ENCODE measurements at regions not wholly inside any gene's neighbourhood (a gene's known extent, or its start where the extent isn't known, plus 50 kb on each side); places are given as distances from the start of the nearest gene placed in this dataset.

DNA sequence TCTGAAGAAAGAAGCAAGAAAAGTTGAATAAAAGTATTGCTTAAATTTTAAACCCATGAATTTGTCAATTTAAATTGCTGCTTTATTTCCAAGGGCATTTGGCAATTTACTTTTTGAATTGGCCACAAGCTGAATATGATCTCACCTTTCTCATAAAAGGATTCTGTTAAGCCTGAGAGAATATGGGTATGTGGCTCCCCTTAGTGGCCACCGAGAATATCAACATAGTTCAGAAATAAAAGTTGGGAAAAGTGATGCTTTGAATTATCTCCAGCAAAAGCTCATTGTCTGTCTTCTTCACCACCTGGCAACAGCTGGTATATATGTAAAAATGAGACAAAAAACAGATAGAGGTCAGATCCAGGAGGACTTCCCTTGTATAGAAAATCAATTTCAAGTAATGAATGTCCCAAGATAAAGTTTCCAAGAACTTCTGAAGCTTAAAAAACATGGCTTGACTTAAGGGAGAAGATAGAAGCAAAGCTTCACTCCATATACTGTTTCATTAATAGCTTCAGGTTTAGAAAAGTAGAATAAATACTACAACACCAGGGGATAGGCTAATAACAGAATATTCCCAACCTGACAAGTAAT is 290.7 kb upstream of the FAM241A start:
- Histone ChIP-seq H3K9me2 (replicated peaks; ENCODE audit: insufficient read depth, low read length) (no peaks in the 10 kb centered on the region), H4K20me1 (ENCODE audit: insufficient read depth, low read depth, low read length) (no peaks in the 10 kb centered on the region), H3K9me3 (ENCODE audit: low read length) (no peaks in the 10 kb centered on the region), H3K4me1 (ENCODE audit: low read length) (no peaks in the 10 kb centered on the region), H2AFZ (ENCODE audit: low read length) (no peak overlapping the region), H3K4me3 (ENCODE audit: low read length) (no peak overlapping the region), H3K4me2 (ENCODE audit: low read depth, low read length, poor library complexity, severe bottlenecking) (no peak overlapping the region), H3K27ac (ENCODE audit: low read length) (no peak overlapping the region), H3K36me3 (ENCODE audit: insufficient read depth, low read length) (no peaks in the 10 kb centered on the region), H3K27me3 (ENCODE audit: low read length) (no peaks in the 10 kb centered on the region), H3K9ac (ENCODE audit: low read length) (no peak overlapping the region), H3K79me2 (ENCODE audit: low read length) (no peaks in the 10 kb centered on the region)
- peak; percentile 59 for DNase-seq

DNA sequence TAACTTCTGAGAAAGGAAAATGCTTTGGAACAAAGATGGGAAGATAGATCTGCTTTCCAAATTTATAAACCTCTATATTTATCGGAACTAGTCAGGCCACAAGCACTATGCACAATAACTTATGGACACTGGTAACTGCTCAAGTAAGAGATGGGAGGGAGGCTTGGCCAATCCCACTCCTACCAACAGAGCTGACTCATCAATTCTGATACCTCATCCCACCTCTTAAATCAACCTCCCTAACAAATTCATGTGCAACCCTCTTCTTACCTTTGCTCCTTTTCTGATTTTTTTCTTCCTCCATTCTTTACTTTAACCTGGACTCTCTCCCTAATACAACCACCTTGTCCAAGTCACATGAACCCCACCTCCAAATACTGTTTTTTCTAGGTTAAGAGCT is 289.9 kb upstream of the FAM241A start:
- H3K36me3 ChIP-seq (ENCODE audit: insufficient read depth, low read length), result no peaks in the 10 kb centered on the region
- DNase-seq, result no peak
- H2AFZ ChIP-seq (ENCODE audit: low read length), result no peak overlapping the region
- H4K20me1 ChIP-seq (ENCODE audit: insufficient read depth, low read depth, low read length), result no peaks in the 10 kb centered on the region
- H3K79me2 ChIP-seq (ENCODE audit: low read length), result no peaks in the 10 kb centered on the region
- no peak overlapping the region for H3K9ac ChIP-seq (ENCODE audit: low read length)
- H3K4me2 ChIP-seq (ENCODE audit: low read depth, low read length, poor library complexity, severe bottlenecking), result no peak overlapping the region
- no peaks in the 10 kb centered on the region for H3K9me3 ChIP-seq (ENCODE audit: low read length)
- no peaks in the 10 kb centered on the region for H3K27me3 ChIP-seq (ENCODE audit: low read length)
- H3K9me2 ChIP-seq (replicated peaks; ENCODE audit: insufficient read depth, low read length), result no peaks in the 10 kb centered on the region
- no peak overlapping the region for H3K4me3 ChIP-seq (ENCODE audit: low read length)
- no peaks in the 10 kb centered on the region for H3K4me1 ChIP-seq (ENCODE audit: low read length)
- no peak overlapping the region for H3K27ac ChIP-seq (ENCODE audit: low read length)

DNA sequence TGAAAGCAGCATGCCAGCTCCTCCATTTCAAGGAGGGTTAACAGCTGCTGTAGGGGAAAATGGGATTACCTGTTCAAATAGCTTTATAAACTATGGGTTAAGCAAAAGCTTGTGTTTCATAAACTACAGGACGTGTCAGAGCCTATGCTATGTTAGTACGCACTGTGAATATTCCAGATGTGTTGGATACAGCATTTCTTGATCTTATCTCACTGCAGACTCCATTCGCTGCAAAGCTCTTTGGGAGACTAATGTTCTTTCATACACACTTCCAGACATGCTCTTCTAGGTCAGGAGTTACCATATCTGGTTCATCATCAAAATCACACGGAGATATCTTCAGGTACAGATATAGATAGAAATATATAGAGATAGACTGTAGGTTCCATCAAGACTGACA is 281.2 kb upstream of the FAM241A start:
- Histone ChIP-seq H3K4me2 (ENCODE audit: low read depth, low read length, poor library complexity, severe bottlenecking) (no peak overlapping the region), H3K9me3 (ENCODE audit: low read length) (no peaks in the 10 kb centered on the region), H4K20me1 (ENCODE audit: insufficient read depth, low read depth, low read length) (no peaks in the 10 kb centered on the region), H3K9ac (ENCODE audit: low read length) (no peak overlapping the region), H3K4me1 (ENCODE audit: low read length) (no peaks in the 10 kb centered on the region), H3K9me2 (replicated peaks; ENCODE audit: insufficient read depth, low read length) (no peaks in the 10 kb centered on the region), H3K36me3 (ENCODE audit: insufficient read depth, low read length) (no peaks in the 10 kb centered on the region), H3K79me2 (ENCODE audit: low read length) (no peaks in the 10 kb centered on the region), H3K4me3 (ENCODE audit: low read length) (no peak overlapping the region), H2AFZ (ENCODE audit: low read length) (no peak overlapping the region), H3K27ac (ENCODE audit: low read length) (no peak overlapping the region), H3K27me3 (ENCODE audit: low read length) (no peaks in the 10 kb centered on the region)
- no peak for DNase-seq

DNA sequence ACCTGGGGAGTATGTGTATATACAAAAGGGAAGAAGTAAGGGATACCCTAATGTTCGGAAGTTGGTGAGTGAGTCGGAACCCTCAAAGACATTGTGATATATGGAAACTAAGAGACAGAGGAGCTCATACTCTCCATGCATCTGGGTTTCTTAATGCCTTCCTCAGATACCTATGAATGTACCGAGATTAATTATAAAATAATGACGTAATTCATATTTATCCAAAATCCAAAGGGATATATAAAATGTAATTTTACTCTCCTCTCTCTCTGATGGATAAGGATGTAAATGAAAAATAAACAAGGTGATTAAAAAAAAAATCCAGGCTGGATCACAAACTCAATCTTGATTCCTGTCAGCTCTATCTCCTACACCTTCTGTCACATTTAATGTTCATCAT is 275.9 kb upstream of the FAM241A start:
- no peaks in the 10 kb centered on the region for H3K36me3 ChIP-seq (ENCODE audit: insufficient read depth, low read length)
- no peak overlapping the region for H3K27ac ChIP-seq (ENCODE audit: low read length)
- no peak for DNase-seq

GRCh38 chr4:111871802-111872201 is 273.5 kb upstream of the FAM241A start:
- Histone ChIP-seq H3K27ac (ENCODE audit: low read length) (no peak overlapping the region), H3K79me2 (ENCODE audit: low read length) (no peaks in the 10 kb centered on the region), H3K4me2 (ENCODE audit: low read depth, low read length, poor library complexity, severe bottlenecking) (no peak overlapping the region), H3K4me3 (ENCODE audit: low read length) (no peak overlapping the region), H3K9me3 (ENCODE audit: low read length) (no peaks in the 10 kb centered on the region), H3K4me1 (ENCODE audit: low read length) (no peaks in the 10 kb centered on the region), H3K9me2 (replicated peaks; ENCODE audit: insufficient read depth, low read length) (no peaks in the 10 kb centered on the region), H3K36me3 (ENCODE audit: insufficient read depth, low read length) (no peaks in the 10 kb centered on the region), H2AFZ (ENCODE audit: low read length) (no peak overlapping the region), H3K27me3 (ENCODE audit: low read length) (no peaks in the 10 kb centered on the region), H4K20me1 (ENCODE audit: insufficient read depth, low read depth, low read length) (no peaks in the 10 kb centered on the region), H3K9ac (ENCODE audit: low read length) (no peak overlapping the region)
- DNase-seq, result no peak

More for the DNA sequence above, 275.9 kb upstream of the FAM241A start:
- Histone ChIP-seq H3K9ac (ENCODE audit: low read length) (no peak overlapping the region), H3K9me2 (replicated peaks; ENCODE audit: insufficient read depth, low read length) (no peaks in the 10 kb centered on the region), H3K27me3 (ENCODE audit: low read length) (no peaks in the 10 kb centered on the region), H3K4me3 (ENCODE audit: low read length) (no peak overlapping the region), H4K20me1 (ENCODE audit: insufficient read depth, low read depth, low read length) (no peaks in the 10 kb centered on the region), H3K4me2 (ENCODE audit: low read depth, low read length, poor library complexity, severe bottlenecking) (no peak overlapping the region), H3K79me2 (ENCODE audit: low read length) (no peaks in the 10 kb centered on the region), H3K4me1 (ENCODE audit: low read length) (no peaks in the 10 kb centered on the region), H2AFZ (ENCODE audit: low read length) (no peak overlapping the region), H3K9me3 (ENCODE audit: low read length) (no peaks in the 10 kb centered on the region)

- Histone ChIP-seq H3K9ac (ENCODE audit: low read length) (no peak overlapping the region), H3K36me3 (ENCODE audit: insufficient read depth, low read length) (no peaks in the 10 kb centered on the region), H3K4me1 (ENCODE audit: low read length) (no peaks in the 10 kb centered on the region), H3K9me2 (replicated peaks; ENCODE audit: insufficient read depth, low read length) (no peaks in the 10 kb centered on the region), H3K27ac (ENCODE audit: low read length) (no peak overlapping the region), H3K27me3 (ENCODE audit: low read length) (no peaks in the 10 kb centered on the region), H3K9me3 (ENCODE audit: low read length) (no peaks in the 10 kb centered on the region), H3K4me3 (ENCODE audit: low read length) (no peak overlapping the region), H4K20me1 (ENCODE audit: insufficient read depth, low read depth, low read length) (no peaks in the 10 kb centered on the region), H3K79me2 (ENCODE audit: low read length) (no peaks in the 10 kb centered on the region), H3K4me2 (ENCODE audit: low read depth, low read length, poor library complexity, severe bottlenecking) (no peak overlapping the region), H2AFZ (ENCODE audit: low read length) (no peak overlapping the region)
- no peak for DNase-seq
Observed at GRCh38 chr4:111873801-111874200, 271.5 kb upstream of the FAM241A start.

DNA sequence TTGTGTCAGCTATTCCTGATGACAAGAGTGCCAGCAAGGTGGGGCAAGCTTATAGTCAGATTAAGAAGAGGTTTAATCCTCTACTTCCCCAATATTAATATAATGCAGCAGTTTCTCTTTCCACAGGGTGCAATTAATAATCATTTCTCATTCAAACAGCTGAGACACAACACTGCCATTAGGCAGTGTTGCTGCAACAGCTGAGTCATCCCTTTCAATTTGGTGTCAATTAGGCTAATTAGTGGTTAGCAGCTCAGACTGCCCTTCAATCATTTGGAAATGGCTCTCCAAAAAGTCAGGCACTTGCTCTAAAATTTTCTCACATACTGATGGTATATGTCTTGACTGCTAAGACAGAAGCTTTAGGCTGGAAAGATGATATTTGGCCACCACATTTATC is 265.7 kb upstream of the FAM241A start:
- H3K4me1 ChIP-seq (ENCODE audit: low read length), result no peaks in the 10 kb centered on the region
- no peaks in the 10 kb centered on the region for H4K20me1 ChIP-seq (ENCODE audit: insufficient read depth, low read depth, low read length)
- H3K27ac ChIP-seq (ENCODE audit: low read length), result no peak overlapping the region
- no peak for DNase-seq
- no peak overlapping the region for H3K9ac ChIP-seq (ENCODE audit: low read length)
- H3K9me2 ChIP-seq (replicated peaks; ENCODE audit: insufficient read depth, low read length), result no peaks in the 10 kb centered on the region
- no peaks in the 10 kb centered on the region for H3K36me3 ChIP-seq (ENCODE audit: insufficient read depth, low read length)
- no peaks in the 10 kb centered on the region for H3K79me2 ChIP-seq (ENCODE audit: low read length)
- H2AFZ ChIP-seq (ENCODE audit: low read length), result no peak overlapping the region
- no peaks in the 10 kb centered on the region for H3K9me3 ChIP-seq (ENCODE audit: low read length)
- H3K4me3 ChIP-seq (ENCODE audit: low read length), result no peak overlapping the region
- H3K27me3 ChIP-seq (ENCODE audit: low read length), result no peaks in the 10 kb centered on the region
- no peak overlapping the region for H3K4me2 ChIP-seq (ENCODE audit: low read depth, low read length, poor library complexity, severe bottlenecking)

DNA sequence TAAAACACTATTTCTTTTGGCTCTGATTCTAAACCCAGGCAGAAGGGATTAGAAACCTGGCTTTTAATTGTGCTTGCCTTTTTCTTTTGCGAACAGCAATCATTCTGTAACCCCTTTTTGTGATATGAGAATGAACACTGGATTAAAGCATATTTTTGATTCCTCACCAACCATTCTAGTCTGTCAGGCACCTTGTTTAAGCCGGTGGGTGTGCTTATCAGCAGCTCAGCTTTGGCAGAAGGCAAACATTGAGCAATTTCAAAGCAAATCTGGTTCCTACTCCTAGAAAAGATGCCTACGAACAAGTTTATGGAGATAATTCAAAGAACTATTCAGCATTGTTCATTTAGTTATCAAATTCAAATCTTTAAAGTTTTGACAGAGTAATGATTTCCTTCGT is 265.1 kb upstream of the FAM241A start:
- Histone ChIP-seq H3K4me3 (ENCODE audit: low read length) (no peak overlapping the region), H3K9ac (ENCODE audit: low read length) (no peak overlapping the region), H3K27me3 (ENCODE audit: low read length) (no peaks in the 10 kb centered on the region), H3K27ac (ENCODE audit: low read length) (no peak overlapping the region), H3K9me3 (ENCODE audit: low read length) (no peaks in the 10 kb centered on the region), H3K4me2 (ENCODE audit: low read depth, low read length, poor library complexity, severe bottlenecking) (no peak overlapping the region), H3K4me1 (ENCODE audit: low read length) (no peaks in the 10 kb centered on the region), H3K9me2 (replicated peaks; ENCODE audit: insufficient read depth, low read length) (no peaks in the 10 kb centered on the region), H3K79me2 (ENCODE audit: low read length) (no peaks in the 10 kb centered on the region), H4K20me1 (ENCODE audit: insufficient read depth, low read depth, low read length) (no peaks in the 10 kb centered on the region), H3K36me3 (ENCODE audit: insufficient read depth, low read length) (no peaks in the 10 kb centered on the region), H2AFZ (ENCODE audit: low read length) (no peak overlapping the region)
- DNase-seq, result no peak

- Histone ChIP-seq H3K27me3 (ENCODE audit: low read length) (no peaks in the 10 kb centered on the region), H2AFZ (ENCODE audit: low read length) (no peak overlapping the region), H4K20me1 (ENCODE audit: insufficient read depth, low read depth, low read length) (no peaks in the 10 kb centered on the region), H3K27ac (ENCODE audit: low read length) (no peak overlapping the region), H3K36me3 (ENCODE audit: insufficient read depth, low read length) (no peaks in the 10 kb centered on the region), H3K9me3 (ENCODE audit: low read length) (no peaks in the 10 kb centered on the region), H3K4me2 (ENCODE audit: low read depth, low read length, poor library complexity, severe bottlenecking) (no peak overlapping the region), H3K4me3 (ENCODE audit: low read length) (no peak overlapping the region), H3K79me2 (ENCODE audit: low read length) (no peaks in the 10 kb centered on the region), H3K9me2 (replicated peaks; ENCODE audit: insufficient read depth, low read length) (no peaks in the 10 kb centered on the region), H3K4me1 (ENCODE audit: low read length) (no peaks in the 10 kb centered on the region), H3K9ac (ENCODE audit: low read length) (no peak overlapping the region)
- DNase-seq, result no peak
Observed at GRCh38 chr4:111883557-111883999, 261.7 kb upstream of the FAM241A start.

Data from Karpas-422 (cell line).